HG03469 (cell line): ENCODE measurements at regions not wholly inside any gene's neighbourhood (a gene's known extent, or its start where the extent isn't known, plus 50 kb on each side); places are given as distances from the start of the nearest gene placed in this dataset.

Experiments
- ATAC-seq: cut with Tn5 transposase; IDR thresholded peaks from one replicate; pipeline ENCODE4 v1.9.1; 2021; ENCODE audit warnings: mild to moderate bottlenecking, moderate library complexity, moderate number of reproducible peaks; ENCODE audit not compliant: unreplicated experiment

GRCh38 chr12:97316321-97316720 lies 146.3 kb upstream of the RMST start:
- ATAC-seq: no peak

- ATAC-seq: no peak
Measured at GRCh38 chr12:97321621-97322020, 141.0 kb upstream of the RMST start.

- no peak for ATAC-seq
Measured at GRCh38 chr12:97322388-97322787, 140.2 kb upstream of the RMST start.

GRCh38 chr12:97323154-97323553 lies 139.4 kb upstream of the RMST start:
- ATAC-seq: no peak

- no peak for ATAC-seq
Measured at GRCh38 chr12:97324471-97324870, 138.1 kb upstream of the RMST start.

GRCh38 chr12:97335115-97335514 lies 127.5 kb upstream of the RMST start:
- ATAC-seq: no peak

- no peak for ATAC-seq
Measured at GRCh38 chr12:97336900-97337751, 125.5 kb upstream of the RMST start.

- no peak for ATAC-seq
Measured at GRCh38 chr12:97342130-97342529, 120.5 kb upstream of the RMST start.

GRCh38 chr12:97347956-97348355 lies 114.6 kb upstream of the RMST start:
- no peak for ATAC-seq

- ATAC-seq: no peak
Measured at GRCh38 chr12:97358361-97358760, 104.2 kb upstream of the RMST start.

GRCh38 chr12:97359021-97359690 lies 103.4 kb upstream of the RMST start:
- ATAC-seq: no peak

- ATAC-seq: no peak
Measured at GRCh38 chr12:97363693-97364092, 98.9 kb upstream of the RMST start.

- no peak for ATAC-seq
Measured at GRCh38 chr12:97368462-97369163, 94.0 kb upstream of the RMST start.

GRCh38 chr12:97375310-97375709 lies 87.3 kb upstream of the RMST start:
- peak; percentile 40 for ATAC-seq

GRCh38 chr12:97380440-97380839 lies 82.2 kb upstream of the RMST start:
- ATAC-seq: no peak

GRCh38 chr12:97385121-97385520 lies 77.5 kb upstream of the RMST start:
- no peak for ATAC-seq

GRCh38 chr12:97386133-97386581 lies 76.4 kb upstream of the RMST start:
- ATAC-seq: no peak

- ATAC-seq: no peak
Measured at GRCh38 chr12:97387844-97388243, 74.8 kb upstream of the RMST start.

GRCh38 chr12:97394657-97395056 lies 67.9 kb upstream of the RMST start:
- ATAC-seq: no peak

- ATAC-seq: no peak
Measured at GRCh38 chr12:97397008-97397407, 65.6 kb upstream of the RMST start.

- ATAC-seq: no peak
Measured at GRCh38 chr12:97398704-97399103, 63.9 kb upstream of the RMST start.

GRCh38 chr12:97404093-97404492 lies 58.5 kb upstream of the RMST start:
- ATAC-seq: peak; percentile 55
